Activated naive CD4-positive, alpha-beta T cell treated with Interleukin-2 at 50 U/mL for 16 hours (primary cell): ENCODE measurements at regions not wholly inside any gene's neighbourhood (a gene's known extent, or its start where the extent isn't known, plus 50 kb on each side); places are given as distances from the start of the nearest gene placed in this dataset.

Experiments used
- DNase-seq: peaks from one replicate; pipeline ENCODE4 v3.0.0-alpha.2; 2020

GRCh38 chr3:182668541-182668940, 124.8 kb upstream of the ATP11B start:
- DNase-seq: no peak

- no peak for DNase-seq
Measured at GRCh38 chr3:182668974-182669373, 124.3 kb upstream of the ATP11B start.

DNA sequence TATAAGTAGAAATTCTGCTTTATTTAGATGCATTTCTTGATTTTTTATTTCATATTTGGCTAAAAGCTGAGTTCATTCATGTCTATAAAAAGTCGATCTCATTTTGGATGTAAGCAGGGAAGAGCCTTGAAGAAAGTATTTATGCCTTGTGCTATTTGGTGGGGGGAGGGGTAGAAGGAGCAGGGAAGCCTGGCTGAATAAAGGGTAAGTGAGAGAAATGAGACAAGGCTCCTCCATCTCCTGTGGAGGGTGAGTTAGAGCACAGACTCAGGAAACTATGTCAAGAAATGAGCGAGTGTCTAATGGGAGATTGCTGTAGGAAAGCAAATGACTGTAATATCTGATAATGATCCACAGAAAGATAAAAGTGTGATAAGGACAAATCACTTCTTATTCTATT, 121.8 kb upstream of the ATP11B start:
- DNase-seq: no peak

- no peak for DNase-seq
Measured at GRCh38 chr3:182671942-182672341, 121.4 kb upstream of the ATP11B start.

- DNase-seq: no peak
Measured at GRCh38 chr3:182673336-182673735, 120.0 kb upstream of the ATP11B start.

- DNase-seq: peak; percentile 61
Measured at GRCh38 chr3:182682263-182683241, 110.8 kb upstream of the ATP11B start.

GRCh38 chr3:182683453-182683852, 109.9 kb upstream of the ATP11B start:
- peak; percentile 61 for DNase-seq

DNA sequence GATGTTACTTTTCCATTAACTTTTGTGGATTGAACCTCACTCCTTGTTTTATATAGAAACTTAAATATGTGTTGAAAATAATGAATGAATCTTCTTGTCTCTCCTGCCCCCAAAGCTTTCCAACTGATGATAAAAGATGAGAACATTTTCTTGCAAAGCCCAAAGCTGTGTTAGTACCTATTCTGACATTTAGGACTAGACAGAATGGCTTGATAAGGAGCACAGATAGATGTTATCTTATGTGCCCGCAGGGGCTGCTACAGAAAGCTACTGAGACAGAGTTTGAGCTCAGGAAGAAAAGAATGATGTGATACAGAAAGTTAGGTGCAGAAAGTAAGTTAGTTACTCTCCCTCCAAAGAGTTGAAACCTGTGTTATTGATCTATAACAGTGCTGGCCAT, 109.4 kb upstream of the ATP11B start:
- DNase-seq: no peak

DNA sequence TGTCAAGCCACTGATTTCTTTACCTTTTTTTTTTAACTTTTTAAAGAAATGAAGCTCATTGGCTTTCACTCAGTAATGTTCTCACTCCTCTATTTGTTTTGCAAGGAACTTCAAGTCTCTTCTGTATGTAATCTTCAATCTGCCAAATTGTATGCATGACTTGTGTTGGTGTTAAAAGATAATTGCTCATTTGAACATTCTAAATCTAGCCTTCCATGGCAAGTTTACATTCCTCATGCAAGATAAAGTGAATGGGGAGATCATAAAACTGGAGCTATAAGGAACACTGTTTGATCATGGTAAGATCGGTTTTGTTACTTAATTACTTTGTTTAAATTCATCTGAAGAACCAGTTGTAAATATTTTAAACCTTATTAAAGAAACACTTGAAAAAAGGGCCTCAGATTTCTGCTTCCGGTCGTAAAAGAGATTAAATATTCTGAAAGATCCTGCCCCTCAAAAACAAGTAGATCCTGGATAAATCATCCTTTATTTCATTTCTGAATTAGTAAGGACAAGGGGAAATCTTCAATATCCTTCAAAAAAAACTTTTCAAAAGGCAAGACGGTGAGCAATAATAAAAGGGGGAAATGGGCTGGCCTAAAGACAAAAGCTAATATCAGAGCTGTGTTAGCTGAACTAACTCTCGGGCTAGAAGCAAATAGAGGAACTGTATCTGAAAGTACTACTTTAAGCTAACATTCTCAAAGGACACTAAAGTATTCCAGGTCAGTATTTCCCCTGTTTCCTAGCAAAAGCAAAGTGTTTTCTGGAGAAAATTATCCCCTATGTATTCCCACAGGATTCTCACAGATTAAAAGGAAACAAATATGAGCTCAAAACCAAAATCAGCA, 107.0 kb upstream of the ATP11B start:
- no peak for DNase-seq

GRCh38 chr3:182690172-182690571, 103.1 kb upstream of the ATP11B start:
- no peak for DNase-seq

DNA sequence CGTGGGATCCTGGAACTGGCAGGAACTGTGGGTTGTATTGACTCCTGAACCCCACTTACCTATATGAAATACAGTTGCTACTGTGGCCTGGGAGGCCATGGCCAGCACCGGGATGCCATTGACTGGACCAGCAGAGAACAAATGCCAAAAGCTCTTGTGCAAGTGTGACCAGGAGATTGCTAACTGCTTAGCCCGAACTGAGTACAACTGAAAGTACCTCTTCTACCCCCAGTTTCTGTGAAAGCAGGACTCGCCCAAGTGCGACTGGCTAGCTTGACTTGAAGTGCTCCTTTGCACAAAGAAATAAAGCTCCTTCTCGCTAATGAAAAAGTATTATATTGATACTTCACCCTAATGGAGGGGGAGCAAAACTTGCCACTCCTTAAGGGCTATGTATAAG, 101.3 kb upstream of the ATP11B start:
- no peak for DNase-seq

- no peak for DNase-seq
Measured at GRCh38 chr3:182692695-182693094, 100.6 kb upstream of the ATP11B start.

DNA sequence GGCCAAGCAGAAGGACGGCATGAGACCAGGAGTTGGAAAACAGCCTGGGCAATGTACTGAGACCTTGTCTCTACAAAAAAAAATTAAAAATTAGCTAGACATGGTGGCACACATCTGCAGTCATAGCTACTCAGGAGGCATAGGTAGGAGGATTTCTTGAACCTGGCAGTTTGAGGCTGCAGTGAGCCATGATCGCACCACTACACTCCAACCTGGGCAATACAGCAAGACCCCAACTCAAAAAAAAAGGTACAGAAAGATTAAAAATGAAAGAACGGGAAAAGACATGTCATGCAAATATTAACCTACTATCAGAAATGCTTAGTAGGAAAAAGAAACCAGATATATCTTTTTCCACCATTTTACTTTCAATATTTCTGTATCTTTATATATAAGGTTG, 99.6 kb upstream of the ATP11B start:
- no peak for DNase-seq

- DNase-seq: no peak
Measured at GRCh38 chr3:182696916-182697315, 96.4 kb upstream of the ATP11B start.

DNA sequence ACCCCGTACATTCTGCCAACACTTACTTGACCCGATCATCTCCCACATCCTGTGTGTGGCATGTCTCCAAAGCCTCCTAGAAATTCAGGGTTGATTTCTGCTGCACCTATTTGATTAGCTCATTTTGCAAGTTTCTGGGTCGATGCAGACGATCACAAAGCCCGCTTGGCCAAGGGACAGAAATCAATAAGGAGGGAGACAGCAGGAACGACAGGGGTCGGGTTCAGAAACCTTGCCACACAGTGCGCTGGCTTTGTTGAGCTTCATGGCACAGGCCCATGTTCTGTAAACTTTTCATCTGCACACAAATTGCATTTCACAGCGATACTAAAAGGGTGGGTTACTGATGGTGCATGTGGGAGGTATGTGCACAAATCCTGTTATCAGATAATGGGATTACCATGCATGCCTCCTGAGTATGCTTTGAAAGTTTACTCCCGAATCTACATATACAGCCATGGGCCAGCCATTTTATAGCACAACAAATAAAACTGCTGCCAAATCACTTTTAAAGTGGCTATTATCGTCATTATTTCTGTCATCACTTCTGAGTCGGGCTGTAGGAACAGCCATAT, 95.9 kb upstream of the ATP11B start:
- DNase-seq: no peak

DNA sequence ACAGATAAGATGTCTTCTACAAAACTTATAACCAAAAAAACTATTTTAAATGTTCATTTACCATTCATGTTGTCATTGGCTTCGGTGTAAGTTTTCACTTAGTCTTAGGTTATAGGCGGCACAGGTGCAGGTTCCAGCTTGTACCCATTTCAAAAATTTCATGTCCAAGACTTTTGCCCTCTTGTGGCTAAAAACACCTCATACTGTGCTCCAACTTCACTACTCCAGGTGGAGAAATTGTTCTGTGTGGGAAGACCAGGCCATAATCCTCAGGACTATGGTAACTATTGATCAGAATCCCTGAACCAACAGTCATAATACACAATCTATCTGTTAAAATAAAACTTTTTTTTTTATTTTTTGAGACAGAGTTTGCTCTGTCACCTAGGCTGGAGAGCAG, 95.2 kb upstream of the ATP11B start:
- DNase-seq: no peak

DNA sequence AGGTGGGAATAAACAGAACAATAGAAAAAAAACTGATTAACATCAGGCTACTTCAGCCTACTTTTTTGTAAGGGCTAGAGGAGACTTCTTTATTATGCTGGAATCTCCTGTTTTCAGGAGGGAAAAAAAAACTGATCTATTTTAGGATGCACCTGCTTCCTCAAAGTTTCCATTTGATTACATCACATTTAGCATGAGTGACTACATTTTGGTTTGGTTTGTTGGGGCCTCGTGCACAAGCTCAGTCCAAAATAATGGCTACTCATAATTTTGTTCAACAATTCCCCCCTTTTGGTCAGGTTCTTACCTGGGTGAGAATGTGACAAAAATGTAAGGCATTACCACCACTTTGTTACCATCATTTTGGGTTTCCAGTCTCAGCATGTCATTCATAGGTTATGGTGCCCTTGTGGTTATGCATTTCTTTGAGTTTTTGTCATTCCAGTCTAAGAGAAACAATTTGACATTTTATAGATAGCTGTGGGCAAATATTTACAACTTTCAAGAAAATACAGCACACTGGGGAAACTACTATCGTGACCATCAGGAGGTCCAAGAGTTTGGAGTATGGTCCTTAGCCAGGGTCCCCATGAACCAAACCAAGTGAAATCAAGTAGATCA, 93.6 kb upstream of the ATP11B start:
- DNase-seq: no peak

DNA sequence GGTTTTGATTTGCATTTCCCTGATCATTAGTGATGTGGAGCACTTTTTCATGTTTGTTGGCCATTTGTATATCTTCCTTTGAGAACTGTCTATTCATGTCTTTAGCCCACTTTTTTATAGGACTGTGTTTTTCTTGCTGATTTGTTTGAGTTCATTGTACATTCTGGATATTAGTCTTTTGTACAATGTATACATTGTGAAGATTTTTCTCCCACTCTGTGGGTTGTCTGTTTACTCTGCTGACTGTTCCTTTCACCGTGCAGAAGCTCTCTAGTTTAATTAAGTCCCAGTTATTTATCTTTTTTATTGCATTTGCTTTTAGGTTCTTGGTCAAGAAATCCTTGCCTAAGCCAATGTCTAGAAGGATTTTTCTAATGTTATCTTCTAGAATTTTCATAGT, 91.1 kb upstream of the ATP11B start:
- DNase-seq: no peak

GRCh38 chr3:182703233-182703632, 90.1 kb upstream of the ATP11B start:
- no peak for DNase-seq

DNA sequence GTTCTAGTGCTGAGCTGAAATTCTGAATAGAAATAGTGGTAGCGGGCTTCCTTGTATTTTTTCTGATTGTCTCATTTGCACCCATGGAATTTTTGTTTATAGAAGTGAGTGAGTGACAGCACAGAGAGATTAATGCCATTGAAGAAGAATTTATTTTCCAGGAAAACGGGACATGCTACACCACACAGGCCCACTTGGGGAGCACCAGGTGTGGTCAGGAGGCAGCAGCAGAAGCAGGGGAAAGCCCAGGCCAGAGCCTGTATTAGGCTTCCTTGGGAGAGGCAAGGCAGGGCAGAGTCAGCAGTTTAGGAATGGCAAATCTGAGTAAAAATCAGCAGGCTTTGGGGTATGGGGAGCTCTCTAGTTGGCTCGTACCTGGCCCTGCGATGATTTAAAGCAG, 88.4 kb upstream of the ATP11B start:
- DNase-seq: no peak

DNA sequence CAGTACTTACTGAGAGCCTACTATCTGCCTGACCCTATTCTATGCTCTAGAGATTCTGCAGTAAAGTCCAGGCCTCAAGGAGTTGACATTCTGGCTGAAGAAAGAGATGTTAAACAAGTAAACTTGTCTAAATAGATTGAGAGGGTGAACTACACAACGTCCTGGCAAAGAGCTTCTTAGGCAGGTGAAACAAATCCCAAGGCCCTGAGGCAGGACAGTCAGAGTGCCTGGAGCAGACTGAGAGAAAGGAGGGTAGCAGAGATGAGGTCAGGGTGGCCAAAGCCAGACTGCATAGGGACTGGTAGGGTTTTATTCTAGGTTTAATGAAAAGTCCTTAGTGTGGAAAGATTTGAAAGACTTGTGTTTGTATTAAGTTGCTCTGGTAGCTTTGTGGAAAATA, 84.5 kb upstream of the ATP11B start:
- DNase-seq: no peak

DNA sequence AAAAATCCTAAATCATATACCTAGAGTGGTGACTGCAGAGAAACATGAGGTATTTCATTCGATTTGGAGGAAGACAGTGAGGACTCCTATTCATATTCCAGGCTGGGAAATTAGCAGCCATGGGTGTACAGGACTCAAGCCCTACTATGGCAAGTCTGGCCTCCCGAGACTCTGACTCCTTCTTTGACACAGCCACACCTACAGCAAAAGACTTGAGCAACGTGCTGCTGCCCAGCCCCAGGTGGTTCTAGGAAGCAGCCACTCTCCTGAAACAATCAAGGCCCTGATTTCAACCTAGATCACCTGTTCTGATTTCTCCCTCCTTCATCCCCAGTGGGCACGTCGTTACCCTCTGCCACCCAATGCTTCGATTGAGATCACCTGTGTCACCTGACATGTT, 84.0 kb upstream of the ATP11B start:
- no peak for DNase-seq

GRCh38 chr3:182710557-182711157, 82.6 kb upstream of the ATP11B start:
- no peak for DNase-seq
